ENCODE measurements at regions not wholly inside any gene's neighbourhood (a gene's known extent, or its start where the extent isn't known, plus 50 kb on each side); places are given as distances from the start of the nearest gene placed in this dataset.

- no peaks in the 10 kb centered on the region for H4K20me1 ChIP-seq (ENCODE audit: insufficient read depth, low read length)
- no peak overlapping the region for H2AFZ ChIP-seq (replicated peaks; ENCODE audit: low read length, poor library complexity)
- H2BK15ac ChIP-seq (ENCODE audit: low read depth, low read length), result no peak overlapping the region
- in situ Hi-C loops (cut with MboI; ENCODE audit: low sequenced_read_pairs), result no loop called here
- no peak overlapping the region for H3K14ac ChIP-seq (replicated peaks; ENCODE audit: low read depth, low read length)
- intact Hi-C loops (cut with micrococcal nuclease), result no loop called here
- no peaks in the 10 kb centered on the region for H3K27me3 ChIP-seq (ENCODE audit: control insufficient read depth, insufficient read depth, low read length)
- no peak overlapping the region for H4K5ac ChIP-seq (ENCODE audit: low read depth, low read length)
- no TSS peak for BruUV-seq (replicated peaks)
- no peak overlapping the region for H2BK20ac ChIP-seq (ENCODE audit: low read depth, low read length)
- H3K18ac ChIP-seq (ENCODE audit: low read depth, low read length), result no peak overlapping the region
- H3K4me2 ChIP-seq (ENCODE audit: low read depth, low read length), result no peak overlapping the region
- no peak overlapping the region for H3K4me3 ChIP-seq (ENCODE audit: insufficient read depth, low read depth, low read length)
- H3K4me1 ChIP-seq (ENCODE audit: control insufficient read depth, insufficient read depth, low read length), result no peaks in the 10 kb centered on the region
- no peak overlapping the region for H4K91ac ChIP-seq (ENCODE audit: insufficient read depth, low read depth, low read length)
- H2AK5ac ChIP-seq (ENCODE audit: low read depth, low read length), result no peak overlapping the region
- DNase-seq (no peak), ATAC-seq (ENCODE audit: low read depth) (no peak)
- no peak overlapping the region for H3K23ac ChIP-seq (ENCODE audit: low read depth, low read length)
- no peaks in the 10 kb centered on the region for H3K9me1 ChIP-seq (ENCODE audit: insufficient read depth, low read length)
- no CpG with 5 or more reads among the region's 1 CpG for WGBS, 2 experiments (ENCODE audit: extremely low coverage in 2 of 2, insufficient read length in 1 of 2)
- no peak overlapping the region for H3K4ac ChIP-seq (ENCODE audit: low read depth, low read length)
- no peak for TF ChIP-seq RFX5 (IDR thresholded peaks at IDR 0.05; ENCODE audit: low read depth, low read length)
- no peak for TF ChIP-seq BHLHE40 (IDR thresholded peaks at IDR 0.05; ENCODE audit: low read depth, low read length)
- TF ChIP-seq CEBPB (IDR thresholded peaks at IDR 0.05; ENCODE audit: low read depth, low read length), result no peak
- TF ChIP-seq RCOR1 (IDR thresholded peaks at IDR 0.05; ENCODE audit: insufficient replicate concordance, low read length), result no peak
- no peak for TF ChIP-seq SMC3 (IDR thresholded peaks at IDR 0.05; ENCODE audit: low read depth, low read length)
- no peak for TF ChIP-seq POLR2A (IDR thresholded peaks at IDR 0.05; ENCODE audit: low read depth, low read length)
- no peak for TF ChIP-seq CTCF (conservative IDR thresholded peaks at IDR 0.05; ENCODE audit: low read depth, low read length)
- TF ChIP-seq USF2 (IDR thresholded peaks at IDR 0.05; ENCODE audit: low read depth, low read length), result no peak
- no peak for TF ChIP-seq MAFK (IDR thresholded peaks at IDR 0.05; ENCODE audit: low read depth, low read length)
- TF ChIP-seq MXI1 (IDR thresholded peaks at IDR 0.05; ENCODE audit: borderline replicate concordance, low read depth, low read length), result no peak
- TF ChIP-seq CHD1 (IDR thresholded peaks at IDR 0.05; ENCODE audit: low read depth, low read length), result no peak
- ChIA-PET POLR2A (ENCODE audit: unreplicated experiment) (no interaction called here), CTCF (interaction anchor here (0.7 to 0.8 kb wide), 2 partner anchors 14 to 28 kb away, joined by 3 to 6 read pairs; no protein-coding TSS in a partner anchor)
- no peaks in the 10 kb centered on the region for H3K36me3 ChIP-seq (ENCODE audit: control insufficient read depth, insufficient read depth, low read length)
- H3K9me3 ChIP-seq (ENCODE audit: control insufficient read depth, insufficient read depth, low read length), result no peaks in the 10 kb centered on the region
- H3K9ac ChIP-seq (ENCODE audit: low read depth, low read length), result no peak overlapping the region
- H3K27ac ChIP-seq (ENCODE audit: insufficient read depth, low read length), result no peak overlapping the region
- no peak overlapping the region for H4K8ac ChIP-seq (ENCODE audit: low read depth in 2 of 2, low read length in 2 of 2)
- dilution Hi-C loops (cut with HindIII; ENCODE audit: low sequenced_read_pairs, unreplicated experiment), result no loop called here
- H2AK9ac ChIP-seq (replicated peaks; ENCODE audit: low read depth, low read length, poor library complexity), result no peak overlapping the region
- no peak overlapping the region for H3K56ac ChIP-seq (ENCODE audit: extremely low read depth, insufficient read depth, low read length)
- no peaks in the 10 kb centered on the region for H3K79me1 ChIP-seq (ENCODE audit: low read depth in 1 of 2, low read length in 2 of 2)
- H2BK5ac ChIP-seq (ENCODE audit: low read depth, low read length, poor library complexity, severe bottlenecking), result no peak overlapping the region
- no peak overlapping the region for H2BK120ac ChIP-seq (ENCODE audit: low read depth, low read length)
These were observed 275.7 kb upstream of the SLC16A7 start for GRCh38 chr12:59320112-59320511.

Measured in IMR-90 (cell line).